A172 (cell line): ENCODE measurements at regions not wholly inside any gene's neighbourhood (a gene's known extent, or its start where the extent isn't known, plus 50 kb on each side); places are given as distances from the start of the nearest gene placed in this dataset.
"Not testable (repeated sequence)": the region's sequence is repeated elsewhere in the genome, so short reads cannot be mapped to it uniquely, and the experiment has no call there.

Source experiments
- DNase-seq: peaks from one replicate; pipeline ENCODE4 v3.0.0-alpha.2; 2015; ENCODE audit warnings: low spot score

- DNase-seq = no peak
These were observed 233.4 kb downstream of the PTN start for GRCh38 chr7:137110091-137110509.

- DNase-seq = not testable (repeated sequence)
These were observed 235.7 kb downstream of the PTN start for GRCh38 chr7:137107802-137108201.

GRCh38 chr7:137103526-137103925 lies 235.1 kb downstream of the CHRM2 start:
- peak; percentile 15 for DNase-seq

- DNase-seq = no peak
These were observed 228.7 kb downstream of the CHRM2 start for GRCh38 chr7:137097111-137097510.

GRCh38 chr7:137096607-137097006 lies 228.2 kb downstream of the CHRM2 start:
- no peak for DNase-seq

GRCh38 chr7:137093198-137093597 lies 224.7 kb downstream of the CHRM2 start:
- no peak for DNase-seq

- DNase-seq = no peak
These were observed 222.9 kb downstream of the CHRM2 start for GRCh38 chr7:137091396-137091795.

- no peak for DNase-seq
These were observed 218.4 kb downstream of the CHRM2 start for GRCh38 chr7:137086896-137087295.

- no peak for DNase-seq
These were observed 216.3 kb downstream of the CHRM2 start for GRCh38 chr7:137084607-137085380.

- DNase-seq = no peak
These were observed 213.9 kb downstream of the CHRM2 start for GRCh38 chr7:137082391-137082790.

GRCh38 chr7:137081321-137082093 lies 213.1 kb downstream of the CHRM2 start:
- peak; percentile 49 for DNase-seq

- DNase-seq = no peak
These were observed 212.2 kb downstream of the CHRM2 start for GRCh38 chr7:137080516-137081203.

GRCh38 chr7:137078781-137079180 lies 210.3 kb downstream of the CHRM2 start:
- DNase-seq = no peak

GRCh38 chr7:137074391-137075030 lies 206.1 kb downstream of the CHRM2 start:
- peak; percentile 60 for DNase-seq

GRCh38 chr7:137073571-137074325 lies 205.3 kb downstream of the CHRM2 start:
- no peak for DNase-seq
